Thoracic aorta (tissue), 2 donors: ENCODE measurements at regions not wholly inside any gene's neighbourhood (a gene's known extent, or its start where the extent isn't known, plus 50 kb on each side); places are given as distances from the start of the nearest gene placed in this dataset.

Source experiments
- ATAC-seq: fragments of 150-250 bp; one replicate; pipeline ENCODE4 v1.8.0; 2017; ENCODE audit warnings: low read depth; ENCODE audit not compliant: insufficient number of reproducible peaks, low FRiP score
- DNase-seq: peaks from one replicate; pipeline ENCODE4 v3.0.0-alpha.2; 2020; ENCODE audit warnings: low spot score
- H3K27ac ChIP-seq, 2 donors: fragments of 200-600 bp; sonication (generic); 1 replicate in 1 of 2; 2 replicates in 1 of 2; pipeline ENCODE4 v1.5.1; 2016; ENCODE audit warnings: mild to moderate bottlenecking in 2 of 2, moderate library complexity in 2 of 2
- H3K27me3 ChIP-seq: fragments of 200-600 bp; sonication (generic); replicated peaks from 2 replicates; pipeline ENCODE4 v1.6.0; 2016; ENCODE audit warnings: mild to moderate bottlenecking; ENCODE audit not compliant: insufficient read depth
- H3K36me3 ChIP-seq: fragments of 200-600 bp; sonication (generic); one replicate; pipeline ENCODE4 v1.5.1; 2016
- H3K4me1 ChIP-seq, 2 donors: fragments of 200-600 bp; sonication (generic); 1 replicate in 1 of 2; 2 replicates in 1 of 2; pipeline versions ENCODE4 v1.5.1 to v1.6.0; 2016; ENCODE audit warnings: low read depth in 2 of 2, mild to moderate bottlenecking in 1 of 2; ENCODE audit not compliant: control insufficient read depth in 1 of 2
- H3K4me3 ChIP-seq: fragments of 200-600 bp; sonication (generic); 2 replicates; pipeline ENCODE4 v1.5.1; 2016; ENCODE audit warnings: mild to moderate bottlenecking
- H3K9me3 ChIP-seq: fragments of 200-600 bp; sonication (generic); 2 replicates; pipeline ENCODE4 v1.5.1; 2016
- TF ChIP-seq, protein P1 (sequence below): fragments of 200-600 bp; sonication (generic); IDR thresholded peaks from one replicate; pipeline ENCODE4 v1.5.1; 2019; ENCODE audit warnings: antibody characterized with exemption

DNA sequence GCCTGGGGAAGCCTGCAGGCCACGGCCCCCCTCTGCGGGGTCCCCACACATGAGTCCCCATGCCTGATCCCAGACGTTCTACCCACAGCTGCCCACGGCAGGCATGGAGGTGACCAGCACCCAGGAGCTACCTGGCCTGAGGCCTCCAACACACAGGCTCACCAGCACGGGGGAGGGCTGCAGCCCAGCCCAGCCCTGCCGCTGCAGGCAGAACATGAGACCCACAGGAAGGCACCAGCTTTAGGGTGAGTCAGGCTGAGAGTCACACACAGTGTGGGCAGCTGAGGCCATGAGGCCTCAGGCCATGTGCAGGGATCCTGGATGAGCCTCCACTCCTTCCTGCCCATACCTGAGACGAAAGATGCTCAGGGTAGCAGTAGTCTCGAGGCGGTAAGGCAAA, 121.1 kb downstream of the PSMG1 start:
- no peak for DNase-seq
- no peaks in the 10 kb centered on the region for H3K27me3 ChIP-seq
- no peaks in the 10 kb centered on the region for H3K36me3 ChIP-seq
- peaks cover 13 to 20% of the 10 kb centered on the region in 2 donors for H3K4me1 ChIP-seq
- no peak overlapping the region for H3K4me3 ChIP-seq
- no peaks in the 10 kb centered on the region for H3K9me3 ChIP-seq
- TF ChIP-seq, protein P1, sequence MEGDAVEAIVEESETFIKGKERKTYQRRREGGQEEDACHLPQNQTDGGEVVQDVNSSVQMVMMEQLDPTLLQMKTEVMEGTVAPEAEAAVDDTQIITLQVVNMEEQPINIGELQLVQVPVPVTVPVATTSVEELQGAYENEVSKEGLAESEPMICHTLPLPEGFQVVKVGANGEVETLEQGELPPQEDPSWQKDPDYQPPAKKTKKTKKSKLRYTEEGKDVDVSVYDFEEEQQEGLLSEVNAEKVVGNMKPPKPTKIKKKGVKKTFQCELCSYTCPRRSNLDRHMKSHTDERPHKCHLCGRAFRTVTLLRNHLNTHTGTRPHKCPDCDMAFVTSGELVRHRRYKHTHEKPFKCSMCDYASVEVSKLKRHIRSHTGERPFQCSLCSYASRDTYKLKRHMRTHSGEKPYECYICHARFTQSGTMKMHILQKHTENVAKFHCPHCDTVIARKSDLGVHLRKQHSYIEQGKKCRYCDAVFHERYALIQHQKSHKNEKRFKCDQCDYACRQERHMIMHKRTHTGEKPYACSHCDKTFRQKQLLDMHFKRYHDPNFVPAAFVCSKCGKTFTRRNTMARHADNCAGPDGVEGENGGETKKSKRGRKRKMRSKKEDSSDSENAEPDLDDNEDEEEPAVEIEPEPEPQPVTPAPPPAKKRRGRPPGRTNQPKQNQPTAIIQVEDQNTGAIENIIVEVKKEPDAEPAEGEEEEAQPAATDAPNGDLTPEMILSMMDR, result no peak
- H3K27ac ChIP-seq, result no peak overlapping the region
- no peak for ATAC-seq

DNA sequence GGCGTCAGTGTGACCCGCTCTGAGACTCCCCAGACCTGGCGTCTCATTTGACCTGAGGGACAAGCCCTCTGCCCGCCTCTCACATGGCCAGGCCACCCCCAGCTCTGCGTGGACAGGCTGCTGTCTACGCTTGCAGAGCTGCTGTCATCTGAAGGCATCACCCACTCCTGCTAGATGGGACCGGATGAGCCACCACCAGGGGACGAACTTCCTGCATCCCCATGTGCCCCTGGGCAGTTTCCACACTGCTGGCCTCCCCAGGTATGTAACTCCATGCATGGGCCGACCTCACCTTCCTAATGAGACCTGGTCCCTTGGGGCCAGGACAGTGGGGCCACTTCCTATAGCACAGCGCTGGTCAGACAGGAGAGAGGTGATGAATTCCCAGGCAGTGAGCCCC, 121.5 kb downstream of the PSMG1 start:
- peaks cover 9 to 15% of the 10 kb centered on the region in 2 donors for H3K4me1 ChIP-seq
- DNase-seq (no peak), ATAC-seq (no peak)
- H3K27me3 ChIP-seq, result no peaks in the 10 kb centered on the region
- H3K36me3 ChIP-seq, result no peaks in the 10 kb centered on the region
- no peaks in the 10 kb centered on the region for H3K9me3 ChIP-seq
- H3K27ac ChIP-seq, result no peak overlapping the region
- H3K4me3 ChIP-seq, result no peak overlapping the region
- TF ChIP-seq, protein P1, result no peak

DNA sequence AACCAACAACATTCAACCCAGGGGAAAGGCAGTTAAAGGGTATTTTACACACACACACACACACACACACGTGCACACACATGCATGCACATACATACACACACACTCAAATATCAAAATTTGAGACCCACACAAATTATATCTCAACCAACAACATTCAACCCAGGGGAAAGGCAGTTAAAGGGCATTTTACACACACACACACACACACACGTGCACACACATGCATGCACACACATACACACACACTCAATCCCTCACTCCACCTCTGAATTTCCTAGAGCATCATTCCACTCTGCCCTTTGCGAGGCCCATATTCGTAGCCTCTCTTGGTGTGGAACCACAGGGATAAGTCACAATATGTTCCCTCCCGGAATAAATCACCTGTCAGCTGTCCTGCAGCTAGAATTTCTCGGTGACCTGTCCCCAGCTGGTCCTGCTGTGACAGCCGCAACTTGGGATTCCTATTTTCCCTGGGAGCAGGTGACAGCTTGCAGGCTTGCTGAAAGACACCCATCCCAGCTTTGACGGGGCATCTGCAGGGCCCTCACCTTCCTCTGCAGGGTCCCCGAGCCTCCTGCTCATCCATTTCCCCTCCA, 122.7 kb downstream of the PSMG1 start:
- Histone ChIP-seq H3K4me3 (no peak overlapping the region), H3K27me3 (no peaks in the 10 kb centered on the region), H3K27ac (no peak overlapping the region), H3K4me1 (peaks cover 0 to 4% of the 10 kb centered on the region in 2 donors), H3K9me3 (no peaks in the 10 kb centered on the region), H3K36me3 (no peaks in the 10 kb centered on the region)
- DNase-seq (no peak), ATAC-seq (no peak)
- TF ChIP-seq, protein P1, result no peak

DNA sequence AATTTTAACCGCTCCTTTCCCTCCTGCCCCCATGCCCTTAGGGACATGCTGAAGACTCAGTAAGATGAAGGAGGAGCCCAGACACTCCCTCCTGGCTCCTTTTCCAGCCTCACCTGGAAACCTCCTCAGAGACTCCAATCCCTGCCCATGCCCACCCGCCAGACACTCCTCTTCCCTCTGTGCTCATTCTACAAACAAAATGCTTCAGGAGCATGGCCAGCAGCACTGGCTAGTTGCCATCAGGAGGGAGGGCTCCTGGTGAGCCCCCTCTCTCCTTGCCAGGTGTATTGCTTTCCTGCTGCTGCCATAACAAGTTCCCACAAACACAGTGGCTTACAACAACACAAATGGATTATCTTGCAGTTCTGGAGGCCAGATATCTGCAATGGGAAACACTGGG, 126.1 kb downstream of the PSMG1 start:
- no peak for DNase-seq
- no peak for ATAC-seq
- H3K4me1 ChIP-seq, result no peaks in the 10 kb centered on the region
- H3K27me3 ChIP-seq, result no peaks in the 10 kb centered on the region
- H3K36me3 ChIP-seq, result no peaks in the 10 kb centered on the region
- H3K9me3 ChIP-seq, result no peaks in the 10 kb centered on the region
- no peak overlapping the region for H3K27ac ChIP-seq
- H3K4me3 ChIP-seq, result no peak overlapping the region
- TF ChIP-seq, protein P1, result no peak

DNA sequence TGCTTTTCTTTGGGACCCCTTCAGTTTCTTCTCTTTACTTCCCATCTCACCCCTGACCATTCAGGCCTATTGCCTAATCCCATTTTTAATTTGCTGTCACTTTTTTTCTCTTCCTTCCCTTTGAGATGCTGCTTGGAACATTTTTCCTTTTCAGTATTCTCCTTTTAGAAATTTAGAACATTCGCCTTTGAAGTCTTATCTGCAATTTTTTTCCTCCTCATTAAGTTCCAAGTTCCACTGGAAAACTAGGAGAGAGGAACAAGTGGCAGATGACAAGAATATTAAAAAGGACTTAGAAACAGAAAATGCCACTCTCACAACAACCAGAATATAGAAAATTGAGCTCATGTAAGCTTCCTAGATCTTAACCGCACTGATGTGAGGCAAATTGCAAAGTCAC, 126.6 kb downstream of the PSMG1 start:
- Histone ChIP-seq H3K36me3 (no peaks in the 10 kb centered on the region), H3K27me3 (no peaks in the 10 kb centered on the region), H3K9me3 (no peaks in the 10 kb centered on the region), H3K27ac (no peak overlapping the region), H3K4me3 (no peak overlapping the region), H3K4me1 (peaks cover 0 to under 1% of the 10 kb centered on the region in 2 donors)
- ATAC-seq (no peak), DNase-seq (no peak)
- TF ChIP-seq, protein P1, result no peak
